PC-9 (cell line): ENCODE measurements at regions not wholly inside any gene's neighbourhood (a gene's known extent, or its start where the extent isn't known, plus 50 kb on each side); places are given as distances from the start of the nearest gene placed in this dataset.

Source experiments
- BruUV-seq: library from RNA; stranded (reverse); fragments of 400-500 nt; replicated peaks from 2 replicates; lab custom pipeline; 2021; lab: Mats Ljungman, UMichigan
- CTCF ChIA-PET: fragments of 300-600 bp; sonication (Branson Sonifier 250); formaldehyde crosslinking; loops from one replicate; lab custom pipeline; 2022; ENCODE audit warnings: antibody characterized with exemption; lab: Charles Lee
- POLR2A ChIA-PET: fragments of 300-600 bp; sonication (Branson Sonifier 250); formaldehyde crosslinking; loops from one replicate; lab custom pipeline; 2022; ENCODE audit warnings: antibody characterized with exemption; ENCODE audit not compliant: unreplicated experiment; lab: Charles Lee
- DNase-seq, 2 experiments: peaks; one replicate each; pipeline versions ENCODE4 v3.0.0 to v3.0.0-alpha.2; 2015 to 2022; ENCODE audit warnings: mixed read lengths in 1 of 2
- H2AFZ ChIP-seq: fragments of 200-600 bp; sonication (generic); 2 replicates; pipeline ENCODE4 v1.8.1; 2017; ENCODE audit warnings: antibody characterized with exemption
- H3F3A ChIP-seq: fragments of 200-600 bp; sonication (generic); 2 replicates; pipeline ENCODE4 v1.8.1; 2017; ENCODE audit warnings: antibody characterized with exemption, mild to moderate bottlenecking, low read depth; ENCODE audit not compliant: insufficient read depth
- H3K27ac ChIP-seq: fragments of 200-600 bp; sonication (generic); 2 replicates; pipeline ENCODE4 v1.6.1; 2016; ENCODE audit warnings: mixed run types
- H3K27me3 ChIP-seq: fragments of 200-600 bp; sonication (generic); 2 replicates; pipeline ENCODE4 v1.6.1; 2016; ENCODE audit warnings: low read depth, mixed run types; ENCODE audit not compliant: insufficient read depth
- H3K36me3 ChIP-seq: fragments of 200-600 bp; sonication (generic); 2 replicates; pipeline ENCODE4 v1.6.1; 2016; ENCODE audit warnings: low read depth, mixed run types
- H3K4me1 ChIP-seq: fragments of 200-600 bp; sonication (generic); replicated peaks from 2 replicates; pipeline ENCODE4 v1.6.1; 2016; ENCODE audit warnings: mixed run types; ENCODE audit not compliant: insufficient read depth
- H3K4me2 ChIP-seq: fragments of 200-600 bp; sonication (generic); 2 replicates; pipeline ENCODE4 v1.6.1; 2017; ENCODE audit warnings: mixed run types
- H3K4me3 ChIP-seq: fragments of 200-600 bp; sonication (generic); 2 replicates; pipeline ENCODE4 v1.6.1; 2016; ENCODE audit warnings: mixed run types
- H3K79me2 ChIP-seq: fragments of 200-600 bp; sonication (generic); 2 replicates; pipeline ENCODE4 v1.6.1; 2017; ENCODE audit warnings: low read depth, mixed run types
- H3K9me2 ChIP-seq: fragments of 200-600 bp; sonication (generic); 2 replicates; pipeline ENCODE4 v1.8.1; 2017; ENCODE audit warnings: mild to moderate bottlenecking; ENCODE audit not compliant: insufficient read depth
- H3K9me3 ChIP-seq: fragments of 200-600 bp; sonication (generic); 2 replicates; pipeline ENCODE4 v1.8.1; 2016; ENCODE audit warnings: low read depth; ENCODE audit not compliant: insufficient read depth
- H4K20me1 ChIP-seq: fragments of 200-600 bp; sonication (generic); 2 replicates; pipeline ENCODE4 v1.8.1; 2017; ENCODE audit not compliant: insufficient read depth
- EZH2 ChIP-seq: fragments of 200-600 bp; sonication (generic); IDR thresholded peaks from 2 replicates; pipeline ENCODE4 v1.8.0; 2017; ENCODE audit warnings: antibody characterized with exemption, low read depth
- intact Hi-C: fragments of 100-400 bp; cut with micrococcal nuclease; formaldehyde crosslinking; loops from one replicate; pipeline ENCODE4 v1.10.0; 2022; ENCODE audit not compliant: unreplicated experiment
- TF ChIP-seq, protein P1 (sequence below): fragments of 200-600 bp; sonication (generic); conservative IDR thresholded peaks from 2 replicates; pipeline ENCODE4 v1.6.1; 2017; ENCODE audit warnings: mixed run types, antibody characterized with exemption, mild to moderate bottlenecking, moderate library complexity

DNA sequence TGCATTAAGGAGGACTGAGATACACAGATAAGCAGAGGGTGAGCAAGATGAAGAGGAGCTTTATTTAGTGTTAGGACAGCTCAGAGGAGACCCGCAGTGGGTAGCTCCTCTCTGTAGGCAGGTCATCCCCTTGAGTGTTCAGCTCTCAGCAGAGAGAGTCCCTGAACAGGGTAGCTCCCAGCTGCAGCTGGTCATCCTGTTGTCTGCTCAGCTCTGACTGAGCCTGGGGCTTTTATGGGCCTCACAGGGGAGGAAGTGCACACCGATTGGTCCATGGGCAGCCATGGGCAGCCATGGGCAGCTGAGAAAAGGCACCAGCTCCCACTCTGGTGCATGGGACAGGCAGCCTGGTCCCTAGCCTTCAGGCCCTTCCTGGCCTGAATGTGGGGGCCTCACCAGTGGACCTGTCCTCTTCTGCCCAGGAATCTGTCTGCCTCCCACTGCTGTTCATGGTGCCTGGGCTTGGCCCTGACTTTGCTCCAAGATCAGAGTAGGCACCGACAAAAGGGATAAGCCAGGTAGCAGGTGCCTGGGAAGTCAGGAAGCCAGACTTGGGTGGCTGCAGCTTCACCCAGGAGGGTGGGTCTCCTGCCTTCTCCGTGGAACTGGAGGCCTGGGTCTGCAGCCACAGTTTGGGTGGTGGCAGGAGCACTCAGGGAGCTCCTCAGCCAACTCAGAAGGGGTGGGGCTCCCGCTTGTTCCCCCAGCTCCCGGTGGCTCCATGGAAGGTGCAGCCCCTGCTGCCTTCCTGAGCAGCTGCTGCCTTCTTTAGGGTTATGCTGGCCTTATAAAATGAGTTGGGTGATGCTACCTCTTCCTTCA is 54.7 kb downstream of the MYEOV start:
- Histone ChIP-seq H3K4me2 (no peak overlapping the region), H3K36me3 (peaks cover 57% of the 10 kb centered on the region), H3K9me2 (no peaks in the 10 kb centered on the region), H3K4me3 (no peak overlapping the region), H3K27me3 (no peaks in the 10 kb centered on the region), H3K79me2 (peaks cover 95% of the 10 kb centered on the region), H3K9me3 (no peaks in the 10 kb centered on the region), H3K4me1 (peaks cover 51% of the 10 kb centered on the region), H4K20me1 (peaks cover 71% of the 10 kb centered on the region), H2AFZ (no peak overlapping the region), H3F3A (peaks cover 98% of the 10 kb centered on the region), H3K27ac (peak overlapping the region; percentile 38)
- TF ChIP-seq, protein P1, sequence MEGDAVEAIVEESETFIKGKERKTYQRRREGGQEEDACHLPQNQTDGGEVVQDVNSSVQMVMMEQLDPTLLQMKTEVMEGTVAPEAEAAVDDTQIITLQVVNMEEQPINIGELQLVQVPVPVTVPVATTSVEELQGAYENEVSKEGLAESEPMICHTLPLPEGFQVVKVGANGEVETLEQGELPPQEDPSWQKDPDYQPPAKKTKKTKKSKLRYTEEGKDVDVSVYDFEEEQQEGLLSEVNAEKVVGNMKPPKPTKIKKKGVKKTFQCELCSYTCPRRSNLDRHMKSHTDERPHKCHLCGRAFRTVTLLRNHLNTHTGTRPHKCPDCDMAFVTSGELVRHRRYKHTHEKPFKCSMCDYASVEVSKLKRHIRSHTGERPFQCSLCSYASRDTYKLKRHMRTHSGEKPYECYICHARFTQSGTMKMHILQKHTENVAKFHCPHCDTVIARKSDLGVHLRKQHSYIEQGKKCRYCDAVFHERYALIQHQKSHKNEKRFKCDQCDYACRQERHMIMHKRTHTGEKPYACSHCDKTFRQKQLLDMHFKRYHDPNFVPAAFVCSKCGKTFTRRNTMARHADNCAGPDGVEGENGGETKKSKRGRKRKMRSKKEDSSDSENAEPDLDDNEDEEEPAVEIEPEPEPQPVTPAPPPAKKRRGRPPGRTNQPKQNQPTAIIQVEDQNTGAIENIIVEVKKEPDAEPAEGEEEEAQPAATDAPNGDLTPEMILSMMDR, result no peak
- no peak for TF ChIP-seq EZH2
- DNase-seq, result no peak
- POLR2A ChIA-PET, result interaction anchor here (0.5 to 0.7 kb wide), 5 partner anchors 15 to 326 kb away, joined by 3 to 7 read pairs (median 4); no protein-coding TSS in a partner anchor
- no TSS peak for BruUV-seq
- CTCF ChIA-PET, result interaction anchor here (1.1 kb wide), 1 partner anchor 88 kb away, joined by 3 read pairs; no protein-coding TSS in a partner anchor
- intact Hi-C loops, result no loop called here

DNA sequence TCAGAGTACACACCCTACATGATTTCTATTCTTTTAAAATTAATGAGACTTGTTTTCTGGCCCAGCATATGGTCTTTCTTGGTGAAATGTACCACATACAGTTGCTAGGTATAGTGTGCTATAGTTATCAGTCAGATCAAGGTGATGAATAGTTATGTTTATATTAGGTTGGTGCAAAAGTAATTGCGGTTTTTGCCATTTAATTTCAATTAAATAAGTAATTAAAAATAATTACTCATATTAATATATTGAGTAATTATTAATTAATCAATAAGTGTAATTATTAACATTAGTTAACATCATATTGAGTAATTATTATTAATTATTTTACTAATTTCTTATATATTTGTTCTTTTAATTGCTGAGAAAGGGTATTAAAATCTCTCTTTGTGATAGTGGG is 56.1 kb downstream of the MYEOV start:
- BruUV-seq, result no TSS peak
- TF ChIP-seq, protein P1, result no peak
- no peak for TF ChIP-seq EZH2
- Histone ChIP-seq H3F3A (peaks cover 96% of the 10 kb centered on the region), H2AFZ (no peak overlapping the region), H3K4me1 (peaks cover 51% of the 10 kb centered on the region), H3K9me3 (no peaks in the 10 kb centered on the region), H3K9me2 (no peaks in the 10 kb centered on the region), H4K20me1 (peaks cover 73% of the 10 kb centered on the region), H3K27ac (peak overlapping the region; percentile 38), H3K4me2 (peak overlapping the region; percentile 29), H3K27me3 (no peaks in the 10 kb centered on the region), H3K36me3 (peaks cover 67% of the 10 kb centered on the region), H3K4me3 (no peak overlapping the region), H3K79me2 (peaks cover 95% of the 10 kb centered on the region)
- ChIA-PET POLR2A (interaction anchor here (0.6 to 0.7 kb wide), 3 partner anchors 21 to 289 kb away, joined by 3 to 8 read pairs (median 5); no protein-coding TSS in a partner anchor), CTCF (interaction anchor here (0.6 kb wide), 1 partner anchor 227 kb away, joined by 3 read pairs; no protein-coding TSS in a partner anchor)
- DNase-seq, result no peak
- intact Hi-C loops, result loop anchor here (5.0 kb wide), 1 partner anchor 48 kb away; no protein-coding TSS in a partner anchor

DNA sequence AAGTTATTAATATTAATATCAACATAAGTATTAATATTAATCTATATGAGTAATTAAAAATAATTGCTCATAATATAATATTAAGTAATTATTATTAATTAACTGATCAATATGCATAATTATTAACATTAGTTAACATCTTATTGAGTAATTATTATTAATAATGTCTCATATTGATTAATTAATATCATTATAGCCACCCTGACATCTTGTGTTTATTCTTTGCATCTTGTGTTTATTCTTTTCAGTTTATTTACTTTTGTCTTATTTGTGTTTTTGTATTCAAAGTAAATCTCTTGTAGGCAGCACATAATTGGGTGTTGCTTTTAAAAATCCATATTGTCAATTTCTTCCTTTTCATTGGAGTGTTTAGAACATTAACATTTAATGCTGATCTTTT is 56.6 kb downstream of the MYEOV start:
- H3F3A ChIP-seq, result peaks cover 94% of the 10 kb centered on the region
- H3K9me2 ChIP-seq, result no peaks in the 10 kb centered on the region
- BruUV-seq, result no TSS peak
- H3K27ac ChIP-seq, result peak overlapping the region; percentile 73
- no peak overlapping the region for H2AFZ ChIP-seq
- no peak for DNase-seq
- peaks cover 95% of the 10 kb centered on the region for H3K79me2 ChIP-seq
- H3K4me1 ChIP-seq, result peaks cover 51% of the 10 kb centered on the region
- CTCF ChIA-PET, result interaction anchor here (0.6 kb wide), 1 partner anchor 228 kb away, joined by 3 read pairs; no protein-coding TSS in a partner anchor
- peak overlapping the region; percentile 9; the same call in 1 of the 2 replicates for H3K4me3 ChIP-seq
- intact Hi-C loops, result loop anchor here (5.0 kb wide), 1 partner anchor 48 kb away; no protein-coding TSS in a partner anchor
- H3K36me3 ChIP-seq, result peaks cover 72% of the 10 kb centered on the region
- no peaks in the 10 kb centered on the region for H3K9me3 ChIP-seq
- POLR2A ChIA-PET, result interaction anchor here (0.6 to 0.7 kb wide), 2 partner anchors 22 to 68 kb away, joined by 5 to 8 read pairs; no protein-coding TSS in a partner anchor
- peaks cover 75% of the 10 kb centered on the region for H4K20me1 ChIP-seq
- H3K4me2 ChIP-seq, result peak overlapping the region; percentile 43
- H3K27me3 ChIP-seq, result no peaks in the 10 kb centered on the region
- TF ChIP-seq EZH2, result no peak
- TF ChIP-seq, protein P1, result no peak
